Upper lobe of left lung (tissue), 6 donors: ENCODE measurements at regions not wholly inside any gene's neighbourhood (a gene's known extent, or its start where the extent isn't known, plus 50 kb on each side); places are given as distances from the start of the nearest gene placed in this dataset.

ENCODE experiments used
- ATAC-seq, 2 donors: fragments of 200-7000 bp; cut with Tn5 transposase; one replicate each; pipeline ENCODE4 v1.9.1; 2022; ENCODE audit warnings: mild to moderate bottlenecking in 2 of 2, moderate library complexity in 2 of 2; ENCODE audit not compliant: low FRiP score in 2 of 2
- DNase-seq, 2 donors: peaks; one replicate each; pipeline ENCODE4 v3.0.0-alpha.2; 2019 to 2020
- H3K27ac ChIP-seq, 4 donors: fragments of 200-600 bp; sonication (generic); one replicate each; pipeline ENCODE4 v1.5.1; 2016 to 2019
- H3K27me3 ChIP-seq, 4 donors: fragments of 200-600 bp; sonication (generic); one replicate each; pipeline ENCODE4 v1.5.1; 2017 to 2019
- H3K36me3 ChIP-seq, 4 donors: fragments of 200-600 bp; sonication (generic); one replicate each; pipeline ENCODE4 v1.5.1; 2016 to 2019
- H3K4me1 ChIP-seq, 4 donors: fragments of 200-600 bp; sonication (generic); one replicate each; pipeline ENCODE4 v1.5.1; 2018 to 2019
- H3K4me3 ChIP-seq, 4 donors: fragments of 200-600 bp; sonication (generic); one replicate each; pipeline ENCODE4 v1.5.1; 2017 to 2019; ENCODE audit warnings: mild to moderate bottlenecking in 2 of 4, moderate library complexity in 1 of 4
- H3K9me3 ChIP-seq, 4 donors: fragments of 200-600 bp; sonication (generic); one replicate each; pipeline ENCODE4 v1.5.1; 2018 to 2019
- EP300 ChIP-seq, 4 donors: sonication (generic); formaldehyde crosslinking; IDR thresholded peaks; one replicate each; pipeline ENCODE4 v1.5.1; 2017; ENCODE audit warnings: antibody characterized with exemption in 4 of 4, control low read depth in 2 of 4
- POLR2A ChIP-seq, 4 donors: fragments of 450-650 bp; IDR thresholded peaks; one replicate each; pipeline ENCODE4 v1.5.1; 2016 to 2017; ENCODE audit warnings: antibody characterized with exemption in 4 of 4, mild to moderate bottlenecking in 2 of 4
- POLR2AphosphoS5 ChIP-seq, 2 donors: sonication (generic); formaldehyde crosslinking; IDR thresholded peaks; one replicate each; pipeline ENCODE4 v1.5.1; 2017; ENCODE audit warnings: antibody characterized with exemption in 2 of 2
- WGBS, 2 donors: methylation state at CpG; one replicate each; pipeline ENCODE4 v1.1.5; 2017 to 2018; 5-methylcytosine and 5-hydroxymethylcytosine counted together
- TF ChIP-seq, protein P1 (sequence below), 6 experiments: fragments of 450-650 bp in 4 of 6; fragments of 200-600 bp in 2 of 6; sonication (generic) in 2 of 6; IDR thresholded peaks; one replicate each; pipeline ENCODE4 v1.5.1; 2016 to 2019; ENCODE audit warnings: antibody characterized with exemption in 6 of 6
- donor health status: DM: no; HTN: no; CAD: no; lungs with moderate emphysema.
- donor health status: DM: no; HTN: yes; CAD: no; lungs with severe emphysema.

DNA sequence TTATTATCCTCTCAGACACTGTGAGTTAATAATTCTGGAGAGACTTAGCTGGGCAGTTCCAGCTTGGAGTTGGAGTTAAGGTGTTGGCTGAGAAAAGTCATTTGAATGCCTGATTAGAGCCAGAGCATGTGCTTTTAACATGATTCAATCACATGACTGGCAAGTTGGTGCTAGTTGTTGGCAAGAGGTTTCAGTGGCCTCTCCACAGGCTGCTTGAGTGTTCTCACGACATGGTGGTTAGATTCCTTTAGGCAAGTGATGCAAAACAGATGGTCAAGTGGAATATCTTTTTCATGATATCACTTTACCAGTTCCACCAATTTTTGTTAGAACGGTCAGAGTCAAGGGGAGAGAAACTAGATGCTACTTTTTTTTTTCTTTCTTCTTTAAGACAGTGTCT, 262.7 kb upstream of the FN1 start:
- ATAC-seq (no peak), DNase-seq (peak in 1 of 2 donors; percentile 36)
- Histone ChIP-seq H3K4me3 (no peak overlapping the region), H3K4me1 (peaks cover 0 to 11% (median 7%) of the 10 kb centered on the region in 4 donors), H3K9me3 (no peaks in the 10 kb centered on the region), H3K36me3 (no peaks in the 10 kb centered on the region), H3K27me3 (no peaks in the 10 kb centered on the region), H3K27ac (peak overlapping the region in 1 of 4 donors; percentile 8)
- TF ChIP-seq, protein P1, sequence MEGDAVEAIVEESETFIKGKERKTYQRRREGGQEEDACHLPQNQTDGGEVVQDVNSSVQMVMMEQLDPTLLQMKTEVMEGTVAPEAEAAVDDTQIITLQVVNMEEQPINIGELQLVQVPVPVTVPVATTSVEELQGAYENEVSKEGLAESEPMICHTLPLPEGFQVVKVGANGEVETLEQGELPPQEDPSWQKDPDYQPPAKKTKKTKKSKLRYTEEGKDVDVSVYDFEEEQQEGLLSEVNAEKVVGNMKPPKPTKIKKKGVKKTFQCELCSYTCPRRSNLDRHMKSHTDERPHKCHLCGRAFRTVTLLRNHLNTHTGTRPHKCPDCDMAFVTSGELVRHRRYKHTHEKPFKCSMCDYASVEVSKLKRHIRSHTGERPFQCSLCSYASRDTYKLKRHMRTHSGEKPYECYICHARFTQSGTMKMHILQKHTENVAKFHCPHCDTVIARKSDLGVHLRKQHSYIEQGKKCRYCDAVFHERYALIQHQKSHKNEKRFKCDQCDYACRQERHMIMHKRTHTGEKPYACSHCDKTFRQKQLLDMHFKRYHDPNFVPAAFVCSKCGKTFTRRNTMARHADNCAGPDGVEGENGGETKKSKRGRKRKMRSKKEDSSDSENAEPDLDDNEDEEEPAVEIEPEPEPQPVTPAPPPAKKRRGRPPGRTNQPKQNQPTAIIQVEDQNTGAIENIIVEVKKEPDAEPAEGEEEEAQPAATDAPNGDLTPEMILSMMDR (IDR thresholded peaks at IDR 0.05), result no peak
- no peak for TF ChIP-seq POLR2A (IDR thresholded peaks at IDR 0.05)
- peak in 1 of 2 donors; percentile 26 for TF ChIP-seq POLR2AphosphoS5 (IDR thresholded peaks at IDR 0.05)
- TF ChIP-seq EP300 (IDR thresholded peaks at IDR 0.05), result peak in 2 of 4 donors; percentile 20 to 48
- 63 to 69% methylated on average over 2 of the region's 2 CpGs for WGBS, 2 donors

DNA sequence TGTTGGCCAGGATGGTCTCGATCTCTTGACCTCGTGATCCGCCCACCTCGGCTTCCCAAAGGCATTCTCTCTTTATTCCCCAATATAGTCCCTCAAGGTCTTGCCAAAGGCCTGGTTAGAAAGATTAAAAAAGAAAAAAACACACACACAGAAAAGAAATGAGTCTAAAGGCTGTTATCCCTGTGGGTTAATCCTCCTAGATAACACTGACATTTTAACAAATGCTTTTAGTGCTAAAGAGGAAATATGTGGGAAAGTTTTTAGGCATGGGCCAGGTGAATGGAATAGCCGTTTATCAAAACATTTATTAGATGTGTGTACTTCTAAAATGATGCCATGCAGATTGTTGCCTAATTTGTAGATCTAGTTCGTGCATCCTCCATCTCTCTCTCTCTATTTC, 261.6 kb upstream of the FN1 start:
- peaks cover 0 to 17% (median 11%) of the 10 kb centered on the region in 4 donors for H3K4me1 ChIP-seq
- no peaks in the 10 kb centered on the region for H3K9me3 ChIP-seq
- H3K36me3 ChIP-seq, result no peaks in the 10 kb centered on the region
- DNase-seq, result no peak
- no peak for ATAC-seq
- TF ChIP-seq, protein P1 (IDR thresholded peaks at IDR 0.05), result no peak
- TF ChIP-seq POLR2A (IDR thresholded peaks at IDR 0.05) (no peak), POLR2AphosphoS5 (IDR thresholded peaks at IDR 0.05) (no peak), EP300 (IDR thresholded peaks at IDR 0.05) (no peak)
- H3K27ac ChIP-seq, result no peak overlapping the region
- H3K4me3 ChIP-seq, result no peak overlapping the region
- 60 to 83% methylated on average over 6 of the region's 6 CpGs for WGBS, 2 donors
- H3K27me3 ChIP-seq, result no peaks in the 10 kb centered on the region

DNA sequence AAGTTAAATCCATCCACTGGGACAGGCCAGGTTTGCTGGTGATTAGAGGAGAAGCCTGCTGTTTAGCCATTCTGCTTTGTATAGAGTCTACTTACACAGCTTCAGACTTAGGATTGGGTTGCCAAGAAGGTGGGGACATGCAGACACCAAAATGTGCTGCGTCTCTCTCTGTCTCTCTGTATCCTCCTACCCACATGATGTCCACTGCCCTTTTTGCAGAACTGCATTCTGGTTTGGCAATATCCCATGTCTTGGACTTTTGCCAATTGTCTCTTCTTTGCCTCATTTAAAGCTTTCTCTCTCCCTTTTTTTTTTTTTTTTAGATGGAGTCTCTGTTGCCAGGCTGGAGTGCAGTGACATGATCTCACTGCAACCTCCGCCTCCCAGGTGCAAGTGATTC, 261.1 kb upstream of the FN1 start:
- H3K4me1 ChIP-seq, result peaks cover 0 to 20% (median 12%) of the 10 kb centered on the region in 4 donors
- ATAC-seq (peak in 1 of 2 donors; percentile 30), DNase-seq (no peak)
- WGBS, 2 donors, result 79 to 86% methylated on average over 2 of the region's 2 CpGs
- TF ChIP-seq POLR2AphosphoS5 (IDR thresholded peaks at IDR 0.05), result no peak
- TF ChIP-seq, protein P1 (IDR thresholded peaks at IDR 0.05), result no peak
- TF ChIP-seq EP300 (IDR thresholded peaks at IDR 0.05), result no peak
- TF ChIP-seq POLR2A (IDR thresholded peaks at IDR 0.05), result no peak
- no peaks in the 10 kb centered on the region for H3K36me3 ChIP-seq
- no peaks in the 10 kb centered on the region for H3K27me3 ChIP-seq
- H3K27ac ChIP-seq, result no peak overlapping the region
- H3K4me3 ChIP-seq, result no peak overlapping the region
- no peaks in the 10 kb centered on the region for H3K9me3 ChIP-seq

DNA sequence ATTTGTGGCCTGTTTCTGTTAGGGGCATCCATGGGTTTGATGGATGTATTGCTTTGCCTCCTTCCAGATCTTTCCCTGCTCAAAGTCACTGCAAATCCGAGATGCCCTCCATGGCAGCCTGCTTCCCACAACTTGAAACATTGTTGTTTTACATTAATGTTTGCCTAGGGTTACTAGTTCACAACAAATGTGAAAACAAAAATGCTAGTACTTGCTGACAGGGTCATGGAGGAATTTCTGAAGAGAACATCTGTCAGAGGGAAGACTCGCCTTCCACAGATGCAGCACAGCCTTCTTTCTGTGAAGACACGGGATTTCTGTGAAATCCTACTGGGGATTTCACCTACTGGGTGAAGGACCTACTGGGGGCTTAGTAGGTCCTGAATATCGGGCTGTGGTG, 260.0 kb upstream of the FN1 start:
- WGBS, 2 donors, result 90 to 94% methylated on average over 4 of the region's 4 CpGs
- no peak for DNase-seq
- TF ChIP-seq, protein P1 (IDR thresholded peaks at IDR 0.05), result no peak
- TF ChIP-seq EP300 (IDR thresholded peaks at IDR 0.05) (no peak), POLR2A (IDR thresholded peaks at IDR 0.05) (no peak), POLR2AphosphoS5 (IDR thresholded peaks at IDR 0.05) (no peak)
- no peaks in the 10 kb centered on the region for H3K9me3 ChIP-seq
- no peaks in the 10 kb centered on the region for H3K27me3 ChIP-seq
- ATAC-seq, result no peak
- no peak overlapping the region for H3K4me3 ChIP-seq
- H3K36me3 ChIP-seq, result no peaks in the 10 kb centered on the region
- H3K4me1 ChIP-seq, result peaks cover 0 to 20% (median 12%) of the 10 kb centered on the region in 4 donors
- H3K27ac ChIP-seq, result no peak overlapping the region

DNA sequence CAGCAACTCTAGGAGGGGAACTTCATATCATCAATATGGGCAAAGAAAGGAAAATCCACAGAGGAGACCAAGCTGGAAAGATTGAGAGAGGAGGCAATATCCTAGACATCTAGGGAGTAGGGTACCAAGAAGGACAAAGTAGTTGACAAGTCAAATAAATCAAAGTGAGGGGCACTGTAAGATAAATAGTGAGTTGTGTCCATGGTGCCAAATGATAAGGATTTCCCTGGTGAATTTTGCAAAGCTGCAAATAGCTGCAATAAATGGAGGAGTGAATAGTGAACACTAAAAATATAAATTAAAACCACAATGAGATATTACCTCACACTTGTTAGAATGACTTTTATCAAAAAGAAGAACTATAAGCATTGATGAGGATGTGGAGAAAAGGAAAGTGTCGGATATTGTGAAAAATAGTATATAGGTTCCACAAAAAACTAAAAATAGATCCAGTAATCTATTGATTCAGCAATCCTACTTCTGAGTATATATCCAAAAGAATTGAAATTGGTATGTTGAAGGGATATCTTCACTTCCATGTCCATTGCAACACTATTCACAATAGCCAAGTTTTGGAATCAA, 258.2 kb upstream of the FN1 start:
- DNase-seq (no peak), ATAC-seq (no peak)
- Histone ChIP-seq H3K27ac (no peak overlapping the region), H3K27me3 (no peaks in the 10 kb centered on the region), H3K4me3 (no peak overlapping the region), H3K4me1 (peaks cover 0 to 16% (median 10%) of the 10 kb centered on the region in 4 donors), H3K36me3 (no peaks in the 10 kb centered on the region), H3K9me3 (no peaks in the 10 kb centered on the region)
- 68 to 75% methylated on average over 1 of the region's 1 CpG for WGBS, 2 donors
- TF ChIP-seq POLR2A (IDR thresholded peaks at IDR 0.05) (no peak), POLR2AphosphoS5 (IDR thresholded peaks at IDR 0.05) (no peak), EP300 (IDR thresholded peaks at IDR 0.05) (no peak)
- TF ChIP-seq, protein P1 (IDR thresholded peaks at IDR 0.05), result no peak
